ENCODE measurements at regions not wholly inside any gene's neighbourhood (a gene's known extent, or its start where the extent isn't known, plus 50 kb on each side); places are given as distances from the start of the nearest gene placed in this dataset.

DNA sequence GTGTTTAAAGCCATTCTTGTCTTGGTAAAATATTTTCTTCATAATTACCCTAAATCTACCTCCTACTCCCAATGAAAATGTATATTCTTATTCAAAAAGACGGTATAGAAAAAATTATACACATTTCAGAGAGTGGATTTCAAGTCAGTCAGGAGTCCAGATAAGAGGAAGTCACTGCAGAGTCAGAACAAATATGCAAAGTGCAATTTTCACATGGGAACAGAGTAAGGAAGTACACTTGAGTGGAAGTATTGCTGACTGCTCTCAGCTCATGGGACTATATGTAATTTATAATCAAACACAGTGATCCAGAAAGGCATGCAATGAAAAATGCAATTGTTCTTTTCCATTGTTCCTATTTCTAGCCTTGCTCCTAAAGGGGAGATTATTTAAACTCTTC is 1128.0 kb downstream of the AACS start:
- no peaks in the 10 kb centered on the region for H3K36me3 ChIP-seq
- H3K27me3 ChIP-seq = peaks cover 51% of the 10 kb centered on the region
- H3K9me3 Mint-ChIP-seq = peaks cover 2% of the 10 kb centered on the region
- no peak overlapping the region for H3K9ac ChIP-seq
- no peak overlapping the region for H3K4me3 Mint-ChIP-seq
- H3K4me1 Mint-ChIP-seq = no peaks in the 10 kb centered on the region
- no peak overlapping the region for H3K27ac Mint-ChIP-seq
- no peaks in the 10 kb centered on the region for H4K20me1 ChIP-seq (ENCODE audit: low read depth)
- TF ChIP-seq EZH2 (IDR thresholded peaks at IDR 0.05) = no peak
- TF ChIP-seq, protein P1, sequence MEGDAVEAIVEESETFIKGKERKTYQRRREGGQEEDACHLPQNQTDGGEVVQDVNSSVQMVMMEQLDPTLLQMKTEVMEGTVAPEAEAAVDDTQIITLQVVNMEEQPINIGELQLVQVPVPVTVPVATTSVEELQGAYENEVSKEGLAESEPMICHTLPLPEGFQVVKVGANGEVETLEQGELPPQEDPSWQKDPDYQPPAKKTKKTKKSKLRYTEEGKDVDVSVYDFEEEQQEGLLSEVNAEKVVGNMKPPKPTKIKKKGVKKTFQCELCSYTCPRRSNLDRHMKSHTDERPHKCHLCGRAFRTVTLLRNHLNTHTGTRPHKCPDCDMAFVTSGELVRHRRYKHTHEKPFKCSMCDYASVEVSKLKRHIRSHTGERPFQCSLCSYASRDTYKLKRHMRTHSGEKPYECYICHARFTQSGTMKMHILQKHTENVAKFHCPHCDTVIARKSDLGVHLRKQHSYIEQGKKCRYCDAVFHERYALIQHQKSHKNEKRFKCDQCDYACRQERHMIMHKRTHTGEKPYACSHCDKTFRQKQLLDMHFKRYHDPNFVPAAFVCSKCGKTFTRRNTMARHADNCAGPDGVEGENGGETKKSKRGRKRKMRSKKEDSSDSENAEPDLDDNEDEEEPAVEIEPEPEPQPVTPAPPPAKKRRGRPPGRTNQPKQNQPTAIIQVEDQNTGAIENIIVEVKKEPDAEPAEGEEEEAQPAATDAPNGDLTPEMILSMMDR (IDR thresholded peaks at IDR 0.05) = no peak
- TF ChIP-seq EZH2phosphoT487 (IDR thresholded peaks at IDR 0.05) = no peak
- no peaks in the 10 kb centered on the region for H3K4me1 ChIP-seq
- no peak overlapping the region for H2AFZ ChIP-seq (replicated peaks)
- H3K4me2 ChIP-seq = no peak overlapping the region
- no peaks in the 10 kb centered on the region for H3K36me3 Mint-ChIP-seq
- H3F3A ChIP-seq (ENCODE audit: low read depth) = no peaks in the 10 kb centered on the region
- DNase-seq (ENCODE audit: low spot score) = no peak
- no peaks in the 10 kb centered on the region for H3K79me2 ChIP-seq (ENCODE audit: low read depth)
- peaks cover 23% of the 10 kb centered on the region for H3K27me3 Mint-ChIP-seq (ENCODE audit: insufficient read depth, low read depth)
- H3K9me3 ChIP-seq (ENCODE audit: low read depth) = no peaks in the 10 kb centered on the region
- H3K27ac ChIP-seq = no peak overlapping the region
- H3K4me3 ChIP-seq = no peak overlapping the region

DNA sequence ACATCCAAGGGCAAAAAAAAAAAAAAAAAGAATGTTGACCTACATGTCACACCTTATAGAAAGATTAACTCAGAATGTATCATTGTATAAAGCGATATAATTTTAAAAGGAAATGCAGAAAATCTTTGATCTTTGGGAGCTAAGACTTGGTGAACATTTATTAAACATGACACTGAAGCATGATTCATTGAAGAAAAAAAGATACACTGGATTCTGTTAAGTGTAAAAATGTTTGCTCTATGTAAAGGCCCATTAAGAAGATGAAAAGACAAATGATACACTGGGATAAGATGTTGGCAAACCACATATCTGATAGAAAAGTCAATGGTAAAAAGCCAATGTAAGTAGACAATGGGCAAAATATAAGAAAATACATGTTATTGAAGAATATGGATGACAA is 1131.0 kb downstream of the AACS start:
- H3K4me2 ChIP-seq = no peak overlapping the region
- H3F3A ChIP-seq (ENCODE audit: low read depth) = no peaks in the 10 kb centered on the region
- H3K27ac ChIP-seq = no peak overlapping the region
- no peak overlapping the region for H3K4me3 Mint-ChIP-seq
- no peak overlapping the region for H3K9ac ChIP-seq
- H3K4me3 ChIP-seq = no peak overlapping the region
- H3K4me1 ChIP-seq = no peaks in the 10 kb centered on the region
- no peaks in the 10 kb centered on the region for H3K36me3 ChIP-seq
- H3K79me2 ChIP-seq (ENCODE audit: low read depth) = no peaks in the 10 kb centered on the region
- H3K27ac Mint-ChIP-seq = no peak overlapping the region
- H2AFZ ChIP-seq (replicated peaks) = no peak overlapping the region
- H3K36me3 Mint-ChIP-seq = no peaks in the 10 kb centered on the region
- TF ChIP-seq EZH2 (IDR thresholded peaks at IDR 0.05) (no peak), EZH2phosphoT487 (IDR thresholded peaks at IDR 0.05) (no peak)
- TF ChIP-seq, protein P1 (IDR thresholded peaks at IDR 0.05) = no peak
- peaks cover 2% of the 10 kb centered on the region for H3K9me3 Mint-ChIP-seq
- H4K20me1 ChIP-seq (ENCODE audit: low read depth) = no peaks in the 10 kb centered on the region
- H3K27me3 Mint-ChIP-seq (ENCODE audit: insufficient read depth, low read depth) = peaks cover 9% of the 10 kb centered on the region
- peaks cover 23% of the 10 kb centered on the region for H3K27me3 ChIP-seq
- H3K9me3 ChIP-seq (ENCODE audit: low read depth) = no peaks in the 10 kb centered on the region
- DNase-seq (ENCODE audit: low spot score) = no peak
- no peaks in the 10 kb centered on the region for H3K4me1 Mint-ChIP-seq

DNA sequence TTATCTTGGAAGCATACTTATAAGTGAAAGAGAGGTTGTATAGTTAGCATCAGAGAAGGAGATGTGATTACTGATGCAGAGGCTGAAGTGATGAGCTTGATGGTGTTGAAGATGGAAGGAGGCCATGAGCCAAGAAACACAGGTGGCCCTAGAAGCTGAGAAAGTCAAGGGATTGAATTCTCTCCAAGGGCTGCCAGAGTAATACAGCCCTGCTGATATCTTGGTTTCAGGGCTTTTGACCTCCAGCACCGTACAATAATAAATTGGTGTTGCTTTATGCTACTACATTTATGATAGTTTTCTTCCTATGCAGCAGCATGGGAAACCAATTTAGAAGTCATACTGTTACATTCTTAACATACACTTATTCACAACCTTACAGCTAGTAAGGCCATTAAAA is 1133.3 kb downstream of the AACS start:
- no peaks in the 10 kb centered on the region for H3K9me3 ChIP-seq (ENCODE audit: low read depth)
- no peak overlapping the region for H3K27ac ChIP-seq
- Mint-ChIP-seq H3K4me3 (no peak overlapping the region), H3K27ac (no peak overlapping the region), H3K27me3 (ENCODE audit: insufficient read depth, low read depth) (peaks cover 3% of the 10 kb centered on the region), H3K36me3 (no peaks in the 10 kb centered on the region), H3K9me3 (no peaks in the 10 kb centered on the region), H3K4me1 (no peaks in the 10 kb centered on the region)
- H3K4me1 ChIP-seq = no peaks in the 10 kb centered on the region
- H3K4me2 ChIP-seq = no peak overlapping the region
- H2AFZ ChIP-seq (replicated peaks) = no peak overlapping the region
- H4K20me1 ChIP-seq (ENCODE audit: low read depth) = no peaks in the 10 kb centered on the region
- no peaks in the 10 kb centered on the region for H3K36me3 ChIP-seq
- no peaks in the 10 kb centered on the region for H3F3A ChIP-seq (ENCODE audit: low read depth)
- TF ChIP-seq, protein P1 (IDR thresholded peaks at IDR 0.05) = no peak
- no peak for TF ChIP-seq EZH2phosphoT487 (IDR thresholded peaks at IDR 0.05)
- TF ChIP-seq EZH2 (IDR thresholded peaks at IDR 0.05) = no peak
- peaks cover under 1% of the 10 kb centered on the region for H3K27me3 ChIP-seq
- H3K4me3 ChIP-seq = no peak overlapping the region
- H3K79me2 ChIP-seq (ENCODE audit: low read depth) = no peaks in the 10 kb centered on the region
- no peak for DNase-seq (ENCODE audit: low spot score)
- no peak overlapping the region for H3K9ac ChIP-seq
